IMR-90 (cell line): ENCODE measurements at regions not wholly inside any gene's neighbourhood (a gene's known extent, or its start where the extent isn't known, plus 50 kb on each side); places are given as distances from the start of the nearest gene placed in this dataset.

ENCODE experiments used
- ATAC-seq: fragments of 200-7000 bp; cut with Tn5 transposase; 2 replicates; pipeline ENCODE4 v1.9.1; 2020; ENCODE audit warnings: low read depth, mild to moderate bottlenecking, moderate library complexity
- BruUV-seq: library from RNA; stranded (reverse); fragments of 400-500 nt; replicated peaks from 2 replicates; lab custom pipeline; 2021; lab: Mats Ljungman, UMichigan
- CTCF ChIA-PET: fragments of 300-600 bp; formaldehyde crosslinking; extraction: SDS; loops from one replicate; lab custom pipeline; 2021; ENCODE audit warnings: antibody characterized with exemption; lab: Yijun Ruan, JAX
- POLR2A ChIA-PET: fragments of 300-600 bp; sonication (Branson Sonifier 250); formaldehyde crosslinking; loops from one replicate; lab custom pipeline; 2022; ENCODE audit warnings: antibody characterized with exemption; ENCODE audit not compliant: unreplicated experiment; lab: Charles Lee
- DNase-seq: peaks from one replicate; pipeline ENCODE4 v3.0.0; 2013
- H2AFZ ChIP-seq: replicated peaks from 2 replicates; pipeline ENCODE3; 2013; ENCODE audit warnings: low read length, mild to moderate bottlenecking; ENCODE audit not compliant: poor library complexity
- H2AK5ac ChIP-seq: 2 replicates; pipeline ENCODE4 v1.6.1; 2013; ENCODE audit warnings: low read depth, low read length, inconsistent platforms
- H2AK9ac ChIP-seq: replicated peaks from 2 replicates; pipeline ENCODE3; 2013; ENCODE audit warnings: mild to moderate bottlenecking, low read depth, low read length, moderate library complexity; ENCODE audit not compliant: poor library complexity
- H2BK120ac ChIP-seq: 2 replicates; pipeline ENCODE4 v1.6.1; 2013; ENCODE audit warnings: low read depth, low read length, inconsistent platforms
- H2BK15ac ChIP-seq: 3 replicates; pipeline ENCODE4 v1.6.1; 2013; ENCODE audit warnings: low read depth, low read length, inconsistent platforms
- H2BK20ac ChIP-seq: 2 replicates; pipeline ENCODE4 v1.6.1; 2013; ENCODE audit warnings: low read depth, mild to moderate bottlenecking, inconsistent platforms, low read length, moderate library complexity
- H2BK5ac ChIP-seq: 2 replicates; pipeline ENCODE4 v1.6.1; 2013; ENCODE audit warnings: mild to moderate bottlenecking, low read depth, low read length, inconsistent platforms; ENCODE audit not compliant: poor library complexity, severe bottlenecking
- H3K14ac ChIP-seq: replicated peaks from 2 replicates; pipeline ENCODE4 v1.6.1; 2013; ENCODE audit warnings: low read depth, low read length, inconsistent platforms
- H3K18ac ChIP-seq: 2 replicates; pipeline ENCODE4 v1.6.1; 2013; ENCODE audit warnings: low read depth, low read length, control low read depth
- H3K23ac ChIP-seq: 2 replicates; pipeline ENCODE4 v1.6.1; 2013; ENCODE audit warnings: low read depth, low read length, inconsistent platforms
- H3K27ac ChIP-seq: 2 replicates; pipeline ENCODE4 v1.5.1; 2013; ENCODE audit warnings: mild to moderate bottlenecking, control low read depth, low read length; ENCODE audit not compliant: insufficient read depth
- H3K27me3 ChIP-seq: 2 replicates; pipeline ENCODE4 v1.6.1; 2013; ENCODE audit warnings: low read length; ENCODE audit not compliant: control insufficient read depth, insufficient read depth
- H3K36me3 ChIP-seq: 2 replicates; pipeline ENCODE4 v1.6.1; 2013; ENCODE audit warnings: low read length, mixed read lengths; ENCODE audit not compliant: control insufficient read depth, insufficient read depth
- H3K4ac ChIP-seq: 2 replicates; pipeline ENCODE4 v1.6.1; 2013; ENCODE audit warnings: low read depth, low read length, inconsistent platforms
- H3K4me1 ChIP-seq: 2 replicates; pipeline ENCODE4 v1.6.1; 2013; ENCODE audit warnings: low read length, mixed read lengths; ENCODE audit not compliant: control insufficient read depth, insufficient read depth
- H3K4me2 ChIP-seq: 2 replicates; pipeline ENCODE4 v1.6.1; 2013; ENCODE audit warnings: low read depth, mild to moderate bottlenecking, control low read depth, low read length, moderate library complexity
- H3K4me3 ChIP-seq: 2 replicates; pipeline ENCODE4 v1.5.1; 2013; ENCODE audit warnings: low read depth, mild to moderate bottlenecking, control low read depth, low read length, moderate library complexity; ENCODE audit not compliant: insufficient read depth
- H3K56ac ChIP-seq: 2 replicates; pipeline ENCODE4 v1.6.1; 2013; ENCODE audit warnings: low read length, inconsistent platforms; ENCODE audit not compliant: insufficient read depth; ENCODE audit errors: extremely low read depth
- H3K79me1 ChIP-seq, 2 experiments: 2 replicates each; pipeline ENCODE4 v1.6.1; 2013; ENCODE audit warnings: low read length in 2 of 2, inconsistent platforms in 1 of 2, low read depth in 1 of 2
- H3K9ac ChIP-seq: 2 replicates; pipeline ENCODE4 v1.6.1; 2013; ENCODE audit warnings: low read depth, low read length, control low read depth
- H3K9me1 ChIP-seq: 2 replicates; pipeline ENCODE4 v1.6.1; 2013; ENCODE audit warnings: low read length, inconsistent platforms; ENCODE audit not compliant: insufficient read depth
- H3K9me3 ChIP-seq: 2 replicates; pipeline ENCODE4 v1.6.1; 2013; ENCODE audit warnings: low read length; ENCODE audit not compliant: control insufficient read depth, insufficient read depth
- H4K20me1 ChIP-seq: 2 replicates; pipeline ENCODE4 v1.6.1; 2013; ENCODE audit warnings: low read length, inconsistent platforms; ENCODE audit not compliant: insufficient read depth
- H4K5ac ChIP-seq: 2 replicates; pipeline ENCODE4 v1.6.1; 2013; ENCODE audit warnings: mild to moderate bottlenecking, low read depth, low read length, control low read depth
- H4K8ac ChIP-seq, 2 experiments: 2 replicates each; pipeline ENCODE4 v1.6.1; 2013; ENCODE audit warnings: low read depth in 2 of 2, low read length in 2 of 2, control low read depth in 1 of 2, inconsistent platforms in 1 of 2
- H4K91ac ChIP-seq: 2 replicates; pipeline ENCODE4 v1.6.1; 2013; ENCODE audit warnings: low read depth, low read length, inconsistent platforms; ENCODE audit not compliant: insufficient read depth
- BHLHE40 ChIP-seq: fragments of 150-350 bp; IDR thresholded peaks from 2 replicates; pipeline ENCODE4 v1.6.1; 2016; ENCODE audit warnings: mild to moderate bottlenecking, low read depth, low read length
- CEBPB ChIP-seq: IDR thresholded peaks from 2 replicates; pipeline ENCODE4 v1.6.1; 2012; ENCODE audit warnings: low read depth, low read length, improper control_type of control experiment
- CHD1 ChIP-seq: IDR thresholded peaks from 2 replicates; pipeline ENCODE4 v1.6.1; 2012; ENCODE audit warnings: low read depth, low read length, improper control_type of control experiment
- FOS ChIP-seq: fragments of 150-350 bp; IDR thresholded peaks from 2 replicates; pipeline ENCODE4 v1.6.1; 2016; ENCODE audit warnings: low read depth, low read length
- MAFK ChIP-seq: IDR thresholded peaks from 2 replicates; pipeline ENCODE4 v1.6.1; 2012; ENCODE audit warnings: low read depth, low read length, improper control_type of control experiment
- MAZ ChIP-seq: IDR thresholded peaks from 2 replicates; pipeline ENCODE4 v1.6.1; 2012; ENCODE audit warnings: low read depth, mild to moderate bottlenecking, low read length, improper control_type of control experiment, moderate library complexity, borderline replicate concordance
- MXI1 ChIP-seq: IDR thresholded peaks from 2 replicates; pipeline ENCODE4 v1.6.1; 2012; ENCODE audit warnings: low read depth, mild to moderate bottlenecking, low read length, moderate library complexity, borderline replicate concordance
- NFE2L2 ChIP-seq: fragments of 150-350 bp; IDR thresholded peaks from 2 replicates; pipeline ENCODE4 v1.6.1; 2016; ENCODE audit warnings: low read depth, mild to moderate bottlenecking, low read length
- POLR2A ChIP-seq: IDR thresholded peaks from 2 replicates; pipeline ENCODE4 v1.6.1; 2012; ENCODE audit warnings: mild to moderate bottlenecking, low read depth, low read length
- RAD21 ChIP-seq: IDR thresholded peaks from 2 replicates; pipeline ENCODE4 v1.6.1; 2012; ENCODE audit warnings: low read length, improper control_type of control experiment
- RCOR1 ChIP-seq: IDR thresholded peaks from 2 replicates; pipeline ENCODE4 v1.6.1; 2012; ENCODE audit warnings: mild to moderate bottlenecking, low read length, improper control_type of control experiment; ENCODE audit not compliant: insufficient replicate concordance
- RFX5 ChIP-seq: IDR thresholded peaks from 2 replicates; pipeline ENCODE4 v1.8.0; 2012; ENCODE audit warnings: low read depth, mild to moderate bottlenecking, low read length, moderate library complexity
- SMC3 ChIP-seq: fragments of 150-350 bp; IDR thresholded peaks from 2 replicates; pipeline ENCODE4 v1.6.1; 2016; ENCODE audit warnings: low read depth, mild to moderate bottlenecking, antibody characterized with exemption, low read length, moderate library complexity
- WGBS, 2 experiments: methylation state at CpG; one replicate each; pipeline versions ENCODE4 v1.1.5 to v1.1.7; 2013; ENCODE audit warnings: missing lambda C conversion rate in 2 of 2; ENCODE audit not compliant: insufficient read length in 1 of 2; ENCODE audit errors: extremely low coverage in 2 of 2; 5-methylcytosine and 5-hydroxymethylcytosine counted together
- dilution Hi-C: fragments of 300-500 bp; cut with HindIII; formaldehyde crosslinking; loops from one replicate; pipeline ENCODE4 v1.14.3; 2018; ENCODE audit warnings: low sequenced_read_pairs; ENCODE audit not compliant: unreplicated experiment
- in situ Hi-C: fragments of 300-500 bp; cut with MboI; formaldehyde crosslinking; loops from 3 replicates; pipeline ENCODE4 v1.14.3; 2019; ENCODE audit warnings: low sequenced_read_pairs, inconsistent platforms, mixed read lengths
- intact Hi-C: fragments of 100-400 bp; cut with micrococcal nuclease; formaldehyde crosslinking; loops from 2 replicates; pipeline ENCODE4 v1.10.0; 2022
- TF ChIP-seq, protein P1 (sequence below): fragments of 150-350 bp; IDR thresholded peaks from 2 replicates; pipeline ENCODE4 v1.6.1; 2017; ENCODE audit warnings: mild to moderate bottlenecking, antibody characterized with exemption, low read length, low read depth
- TF ChIP-seq, protein P2 (sequence below): conservative IDR thresholded peaks from 2 replicates; pipeline ENCODE4 v1.5.1; 2012; ENCODE audit warnings: mild to moderate bottlenecking, low read depth, low read length, improper control_type of control experiment
- TF ChIP-seq, protein P3 (sequence below): fragments of 150-350 bp; IDR thresholded peaks from 2 replicates; pipeline ENCODE4 v1.6.1; 2016; ENCODE audit warnings: low read depth, mild to moderate bottlenecking, low read length, moderate library complexity, borderline replicate concordance

DNA sequence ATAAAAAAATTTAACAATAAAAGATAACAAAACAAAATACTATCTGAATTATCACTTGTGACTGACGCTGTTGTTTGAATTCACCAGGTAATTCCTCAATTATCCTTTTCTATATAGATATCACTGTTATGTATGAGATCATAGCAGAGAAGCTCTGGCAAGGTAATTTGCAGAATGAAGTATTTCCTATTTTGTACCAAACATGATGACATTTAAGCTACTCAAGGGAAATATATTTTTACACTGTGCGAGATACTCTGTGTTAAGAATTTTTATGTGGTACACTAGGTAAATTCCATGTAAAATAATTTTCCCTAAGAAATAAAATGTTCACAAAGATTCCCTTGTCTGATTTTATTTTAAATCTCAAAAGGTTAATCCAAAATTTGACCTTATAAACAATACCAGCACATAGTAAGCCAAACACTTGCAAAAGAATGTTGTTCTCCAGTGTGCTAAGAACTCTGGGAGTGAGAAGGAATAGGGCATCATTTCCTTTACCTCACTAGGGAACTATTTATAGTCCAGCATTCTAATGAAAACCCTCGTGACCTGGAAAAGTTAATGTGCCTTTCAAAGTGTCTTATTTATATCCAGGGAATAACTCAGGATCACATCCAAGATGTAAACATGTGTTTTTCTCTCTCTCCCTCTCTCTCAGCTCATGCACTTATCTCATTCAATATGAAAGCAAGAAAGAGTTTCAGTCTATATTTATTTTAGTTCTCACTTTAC lies 115.2 kb upstream of the RAP1B start:
- no peak overlapping the region for H3K14ac ChIP-seq
- H3K9ac ChIP-seq: no peak overlapping the region
- ATAC-seq (peak; percentile 75), DNase-seq (peak; percentile 69)
- H2AK5ac ChIP-seq: no peak overlapping the region
- intact Hi-C loops (no loop called here), dilution Hi-C loops (no loop called here), in situ Hi-C loops (no loop called here)
- H4K8ac ChIP-seq: no peak overlapping the region
- TF ChIP-seq RAD21 (no peak), RCOR1 (no peak), NFE2L2 (no peak), MXI1 (no peak), CEBPB (no peak), FOS (no peak), MAZ (no peak), MAFK (no peak), CHD1 (no peak), BHLHE40 (no peak), SMC3 (no peak), RFX5 (no peak), POLR2A (no peak)
- TF ChIP-seq, protein P1, sequence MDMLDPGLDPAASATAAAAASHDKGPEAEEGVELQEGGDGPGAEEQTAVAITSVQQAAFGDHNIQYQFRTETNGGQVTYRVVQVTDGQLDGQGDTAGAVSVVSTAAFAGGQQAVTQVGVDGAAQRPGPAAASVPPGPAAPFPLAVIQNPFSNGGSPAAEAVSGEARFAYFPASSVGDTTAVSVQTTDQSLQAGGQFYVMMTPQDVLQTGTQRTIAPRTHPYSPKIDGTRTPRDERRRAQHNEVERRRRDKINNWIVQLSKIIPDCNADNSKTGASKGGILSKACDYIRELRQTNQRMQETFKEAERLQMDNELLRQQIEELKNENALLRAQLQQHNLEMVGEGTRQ: no peak
- TF ChIP-seq, protein P2, sequence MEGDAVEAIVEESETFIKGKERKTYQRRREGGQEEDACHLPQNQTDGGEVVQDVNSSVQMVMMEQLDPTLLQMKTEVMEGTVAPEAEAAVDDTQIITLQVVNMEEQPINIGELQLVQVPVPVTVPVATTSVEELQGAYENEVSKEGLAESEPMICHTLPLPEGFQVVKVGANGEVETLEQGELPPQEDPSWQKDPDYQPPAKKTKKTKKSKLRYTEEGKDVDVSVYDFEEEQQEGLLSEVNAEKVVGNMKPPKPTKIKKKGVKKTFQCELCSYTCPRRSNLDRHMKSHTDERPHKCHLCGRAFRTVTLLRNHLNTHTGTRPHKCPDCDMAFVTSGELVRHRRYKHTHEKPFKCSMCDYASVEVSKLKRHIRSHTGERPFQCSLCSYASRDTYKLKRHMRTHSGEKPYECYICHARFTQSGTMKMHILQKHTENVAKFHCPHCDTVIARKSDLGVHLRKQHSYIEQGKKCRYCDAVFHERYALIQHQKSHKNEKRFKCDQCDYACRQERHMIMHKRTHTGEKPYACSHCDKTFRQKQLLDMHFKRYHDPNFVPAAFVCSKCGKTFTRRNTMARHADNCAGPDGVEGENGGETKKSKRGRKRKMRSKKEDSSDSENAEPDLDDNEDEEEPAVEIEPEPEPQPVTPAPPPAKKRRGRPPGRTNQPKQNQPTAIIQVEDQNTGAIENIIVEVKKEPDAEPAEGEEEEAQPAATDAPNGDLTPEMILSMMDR: no peak
- TF ChIP-seq, protein P3, sequence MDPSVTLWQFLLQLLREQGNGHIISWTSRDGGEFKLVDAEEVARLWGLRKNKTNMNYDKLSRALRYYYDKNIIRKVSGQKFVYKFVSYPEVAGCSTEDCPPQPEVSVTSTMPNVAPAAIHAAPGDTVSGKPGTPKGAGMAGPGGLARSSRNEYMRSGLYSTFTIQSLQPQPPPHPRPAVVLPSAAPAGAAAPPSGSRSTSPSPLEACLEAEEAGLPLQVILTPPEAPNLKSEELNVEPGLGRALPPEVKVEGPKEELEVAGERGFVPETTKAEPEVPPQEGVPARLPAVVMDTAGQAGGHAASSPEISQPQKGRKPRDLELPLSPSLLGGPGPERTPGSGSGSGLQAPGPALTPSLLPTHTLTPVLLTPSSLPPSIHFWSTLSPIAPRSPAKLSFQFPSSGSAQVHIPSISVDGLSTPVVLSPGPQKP: no peak
- H3K4me2 ChIP-seq: peak overlapping the region; percentile 65; the same call in 1 of the 2 replicates
- no peaks in the 10 kb centered on the region for H3K4me1 ChIP-seq
- H3K4me3 ChIP-seq: no peak overlapping the region
- H3K23ac ChIP-seq: no peak overlapping the region
- H4K5ac ChIP-seq: no peak overlapping the region
- no peaks in the 10 kb centered on the region for H3K36me3 ChIP-seq
- no peaks in the 10 kb centered on the region for H3K9me1 ChIP-seq
- no peak overlapping the region for H3K27ac ChIP-seq
- no peak overlapping the region for H2BK15ac ChIP-seq
- no peaks in the 10 kb centered on the region for H4K20me1 ChIP-seq
- no peak overlapping the region for H3K18ac ChIP-seq
- H3K79me1 ChIP-seq: no peaks in the 10 kb centered on the region
- no peak overlapping the region for H2AFZ ChIP-seq
- no peak overlapping the region for H3K56ac ChIP-seq
- H2BK120ac ChIP-seq: no peak overlapping the region
- no peak overlapping the region for H4K91ac ChIP-seq
- H2AK9ac ChIP-seq: no peak overlapping the region
- no peak overlapping the region for H3K4ac ChIP-seq
- ChIA-PET POLR2A (no interaction called here), CTCF (interaction anchor here (0.6 kb wide), 1 partner anchor 78 kb away, joined by 3 read pairs; no protein-coding TSS in a partner anchor)
- no peak overlapping the region for H2BK5ac ChIP-seq
- H3K9me3 ChIP-seq: no peaks in the 10 kb centered on the region
- H2BK20ac ChIP-seq: no peak overlapping the region
- no CpG with 5 or more reads among the region's 3 CpGs for whole genome bisulfite sequencing, 2 experiments
- H3K27me3 ChIP-seq: peaks cover 3% of the 10 kb centered on the region; the same call in 1 of the 2 replicates
- no TSS peak for BruUV-seq
